ENCODE measurements at regions not wholly inside any gene's neighbourhood (a gene's known extent, or its start where the extent isn't known, plus 50 kb on each side); places are given as distances from the start of the nearest gene placed in this dataset.

DNA sequence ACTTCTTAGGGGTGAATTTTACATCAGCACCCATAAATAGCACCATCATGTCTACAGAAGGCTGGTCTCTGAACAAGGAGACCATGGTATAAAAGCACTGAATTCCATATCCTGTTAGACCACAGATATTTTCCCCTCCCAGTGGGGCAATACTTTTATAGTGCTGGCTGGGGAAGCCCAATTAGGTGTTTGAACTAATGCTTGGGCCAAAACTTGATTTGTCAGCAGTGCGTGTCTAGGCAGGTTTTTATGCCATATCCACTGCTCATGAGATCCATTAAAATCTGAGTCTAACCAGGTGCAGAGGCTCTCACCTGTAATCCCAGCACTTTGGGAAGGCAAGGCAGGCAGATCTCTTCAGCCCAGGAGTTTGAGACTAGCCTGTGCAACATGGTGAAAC, 623.0 kb downstream of the NPHP4 start:
- peaks cover 9% of the 10 kb centered on the region for H3K9me3 ChIP-seq (ENCODE audit: control insufficient read depth, low read length)
- 100% methylated on average over 1 of the region's 1 CpG; no CpG with 5 or more reads in 1 of the 2 experiments for WGBS, 2 experiments (ENCODE audit: insufficient coverage in 2 of 2)
- no peaks in the 10 kb centered on the region for H3K36me3 ChIP-seq (ENCODE audit: control insufficient read depth, insufficient read depth, low read length)

DNA sequence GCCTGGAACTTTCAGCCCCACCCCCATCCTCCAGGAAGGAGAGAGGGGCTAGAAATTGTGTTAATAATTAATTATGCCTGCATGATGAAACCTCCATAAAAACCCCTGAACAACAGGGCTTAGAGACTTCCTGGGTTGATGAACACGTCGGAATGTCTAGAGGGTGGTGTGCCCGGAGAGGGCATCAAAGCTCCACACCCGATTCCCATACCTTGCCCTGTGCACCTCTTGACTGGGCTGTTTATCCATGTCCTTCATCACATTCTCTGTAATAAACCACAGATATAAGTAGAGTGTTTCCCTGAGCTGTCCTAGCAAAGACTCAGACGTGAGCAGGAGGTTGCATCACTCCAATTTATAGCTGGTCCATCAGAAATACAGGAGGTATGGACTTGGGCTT, 624.0 kb downstream of the NPHP4 start:
- H3K27ac ChIP-seq (ENCODE audit: low read depth, low read length, severe bottlenecking) = no peak overlapping the region
- H3K4me3 ChIP-seq (ENCODE audit: extremely low read depth, insufficient read depth, low read length, poor library complexity, severe bottlenecking) = no peak overlapping the region
- WGBS, 2 experiments (ENCODE audit: insufficient coverage in 2 of 2) = 60 to 86% methylated on average over 1 to 4 of the region's 5 CpGs
- H3K36me3 ChIP-seq (ENCODE audit: control insufficient read depth, insufficient read depth, low read length) = no peaks in the 10 kb centered on the region
- peaks cover 3% of the 10 kb centered on the region for H3K4me1 ChIP-seq (ENCODE audit: control insufficient read depth, insufficient read depth, low read length, poor library complexity, severe bottlenecking)
- H3K9me3 ChIP-seq (ENCODE audit: control insufficient read depth, low read length) = peaks cover under 1% of the 10 kb centered on the region

More for the DNA sequence above, 623.0 kb downstream of the NPHP4 start:
- Histone ChIP-seq H3K27ac (ENCODE audit: low read depth, low read length, severe bottlenecking) (no peak overlapping the region), H3K4me3 (ENCODE audit: extremely low read depth, insufficient read depth, low read length, poor library complexity, severe bottlenecking) (no peak overlapping the region), H3K4me1 (ENCODE audit: control insufficient read depth, insufficient read depth, low read length, poor library complexity, severe bottlenecking) (peaks cover 3% of the 10 kb centered on the region)

- peaks cover 3% of the 10 kb centered on the region for H3K4me1 ChIP-seq (ENCODE audit: control insufficient read depth, insufficient read depth, low read length, poor library complexity, severe bottlenecking)
- no peak overlapping the region for H3K4me3 ChIP-seq (ENCODE audit: extremely low read depth, insufficient read depth, low read length, poor library complexity, severe bottlenecking)
Observed at GRCh38 chr1:5367306-5367705, 624.9 kb downstream of the NPHP4 start.

GRCh38 chr1:5365751-5366150, 626.5 kb downstream of the NPHP4 start:
- Histone ChIP-seq H3K4me3 (ENCODE audit: extremely low read depth, insufficient read depth, low read length, poor library complexity, severe bottlenecking) (no peak overlapping the region), H3K27ac (ENCODE audit: low read depth, low read length, severe bottlenecking) (no peak overlapping the region), H3K4me1 (ENCODE audit: control insufficient read depth, insufficient read depth, low read length, poor library complexity, severe bottlenecking) (peaks cover 3% of the 10 kb centered on the region), H3K36me3 (ENCODE audit: control insufficient read depth, insufficient read depth, low read length) (no peaks in the 10 kb centered on the region), H3K9me3 (ENCODE audit: control insufficient read depth, low read length) (no peaks in the 10 kb centered on the region)
- 69 to 75% methylated on average over 5 of the region's 5 CpGs for WGBS, 2 experiments (ENCODE audit: insufficient coverage in 2 of 2)

More at GRCh38 chr1:5367306-5367705, 624.9 kb downstream of the NPHP4 start:
- Histone ChIP-seq H3K9me3 (ENCODE audit: control insufficient read depth, low read length) (no peaks in the 10 kb centered on the region), H3K27ac (ENCODE audit: low read depth, low read length, severe bottlenecking) (no peak overlapping the region), H3K36me3 (ENCODE audit: control insufficient read depth, insufficient read depth, low read length) (no peaks in the 10 kb centered on the region)
- WGBS, 2 experiments (ENCODE audit: insufficient coverage in 2 of 2) = 85 to 91% methylated on average over 5 to 6 of the region's 6 CpGs

- Histone ChIP-seq H3K4me1 (ENCODE audit: control insufficient read depth, insufficient read depth, low read length, poor library complexity, severe bottlenecking) (no peaks in the 10 kb centered on the region), H3K9me3 (ENCODE audit: control insufficient read depth, low read length) (no peaks in the 10 kb centered on the region), H3K27ac (ENCODE audit: low read depth, low read length, severe bottlenecking) (no peak overlapping the region), H3K4me3 (ENCODE audit: extremely low read depth, insufficient read depth, low read length, poor library complexity, severe bottlenecking) (no peak overlapping the region), H3K36me3 (ENCODE audit: control insufficient read depth, insufficient read depth, low read length) (no peaks in the 10 kb centered on the region)
- WGBS, 2 experiments (ENCODE audit: insufficient coverage in 2 of 2) = 90 to 93% methylated on average over 5 to 6 of the region's 6 CpGs
Observed at GRCh38 chr1:5364591-5364990, 627.6 kb downstream of the NPHP4 start.

GRCh38 chr1:5354681-5355080, 637.5 kb downstream of the NPHP4 start:
- Histone ChIP-seq H3K4me3 (ENCODE audit: extremely low read depth, insufficient read depth, low read length, poor library complexity, severe bottlenecking) (no peak overlapping the region), H3K9me3 (ENCODE audit: control insufficient read depth, low read length) (peaks cover 11% of the 10 kb centered on the region), H3K27ac (ENCODE audit: low read depth, low read length, severe bottlenecking) (no peak overlapping the region), H3K4me1 (ENCODE audit: control insufficient read depth, insufficient read depth, low read length, poor library complexity, severe bottlenecking) (no peaks in the 10 kb centered on the region), H3K36me3 (ENCODE audit: control insufficient read depth, insufficient read depth, low read length) (no peaks in the 10 kb centered on the region)
- WGBS, 2 experiments (ENCODE audit: insufficient coverage in 2 of 2) = no CpG with 5 or more reads among the region's 3 CpGs

DNA sequence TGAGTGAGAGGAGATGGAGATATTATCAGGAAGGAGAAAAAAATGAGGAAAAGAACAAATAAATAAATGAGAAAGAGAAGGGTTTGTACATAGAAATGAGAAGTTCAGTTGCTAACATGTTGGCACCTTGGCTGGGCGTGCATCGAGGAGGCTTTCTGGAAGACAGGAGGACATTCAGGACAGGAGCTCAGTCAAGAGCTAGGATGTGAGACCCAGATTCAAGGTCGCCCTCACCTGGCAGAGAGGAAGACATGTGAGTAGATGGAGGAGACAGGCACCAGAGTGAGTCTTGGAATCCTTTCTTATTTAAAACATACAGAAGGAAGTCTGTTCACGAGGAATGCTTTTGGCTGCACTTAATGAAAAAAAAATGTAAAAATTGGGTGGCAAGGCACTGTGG, 640.9 kb downstream of the NPHP4 start:
- no peaks in the 10 kb centered on the region for H3K36me3 ChIP-seq (ENCODE audit: control insufficient read depth, insufficient read depth, low read length)
- no peak overlapping the region for H3K4me3 ChIP-seq (ENCODE audit: extremely low read depth, insufficient read depth, low read length, poor library complexity, severe bottlenecking)

DNA sequence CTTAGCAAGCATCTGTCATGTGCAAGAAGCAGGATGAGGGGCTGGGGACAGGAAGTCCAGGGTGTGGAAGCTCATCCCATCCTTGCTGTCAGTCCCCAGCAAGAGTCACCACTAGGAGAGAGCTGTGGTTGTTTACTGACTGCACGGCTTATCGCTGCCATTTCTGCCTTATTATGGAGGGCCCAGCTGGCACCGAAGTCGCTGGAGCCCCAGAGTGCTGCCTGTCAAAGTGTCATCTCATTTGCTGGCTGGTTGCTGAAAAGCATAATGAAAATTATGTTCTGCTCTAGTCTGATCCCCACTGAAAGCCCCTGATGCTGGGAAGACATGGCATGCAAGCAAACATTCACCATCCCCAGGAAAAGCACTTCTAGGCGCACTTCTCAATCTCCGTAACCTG, 642.7 kb downstream of the NPHP4 start:
- no peaks in the 10 kb centered on the region for H3K9me3 ChIP-seq (ENCODE audit: control insufficient read depth, low read length)
- no peak overlapping the region for H3K27ac ChIP-seq (ENCODE audit: low read depth, low read length, severe bottlenecking)
- 91 to 97% methylated on average over 6 of the region's 6 CpGs for WGBS, 2 experiments (ENCODE audit: insufficient coverage in 2 of 2)
- no peaks in the 10 kb centered on the region for H3K36me3 ChIP-seq (ENCODE audit: control insufficient read depth, insufficient read depth, low read length)
- H3K4me3 ChIP-seq (ENCODE audit: extremely low read depth, insufficient read depth, low read length, poor library complexity, severe bottlenecking) = no peak overlapping the region
- no peaks in the 10 kb centered on the region for H3K4me1 ChIP-seq (ENCODE audit: control insufficient read depth, insufficient read depth, low read length, poor library complexity, severe bottlenecking)

More for the DNA sequence above, 640.9 kb downstream of the NPHP4 start:
- Histone ChIP-seq H3K4me1 (ENCODE audit: control insufficient read depth, insufficient read depth, low read length, poor library complexity, severe bottlenecking) (no peaks in the 10 kb centered on the region), H3K27ac (ENCODE audit: low read depth, low read length, severe bottlenecking) (no peak overlapping the region), H3K9me3 (ENCODE audit: control insufficient read depth, low read length) (no peaks in the 10 kb centered on the region)
- 72 to 96% methylated on average over 2 to 4 of the region's 4 CpGs for WGBS, 2 experiments (ENCODE audit: insufficient coverage in 2 of 2)

GRCh38 chr1:5348732-5349465, 643.3 kb downstream of the NPHP4 start:
- 88 to 91% methylated on average over 9 to 11 of the region's 15 CpGs for WGBS, 2 experiments (ENCODE audit: insufficient coverage in 2 of 2)
- no peak overlapping the region for H3K27ac ChIP-seq (ENCODE audit: low read depth, low read length, severe bottlenecking)
- H3K4me3 ChIP-seq (ENCODE audit: extremely low read depth, insufficient read depth, low read length, poor library complexity, severe bottlenecking) = no peak overlapping the region

GRCh38 chr1:5347726-5348125, 644.5 kb downstream of the NPHP4 start:
- Histone ChIP-seq H3K36me3 (ENCODE audit: control insufficient read depth, insufficient read depth, low read length) (no peaks in the 10 kb centered on the region), H3K4me1 (ENCODE audit: control insufficient read depth, insufficient read depth, low read length, poor library complexity, severe bottlenecking) (no peaks in the 10 kb centered on the region), H3K4me3 (ENCODE audit: extremely low read depth, insufficient read depth, low read length, poor library complexity, severe bottlenecking) (no peak overlapping the region), H3K9me3 (ENCODE audit: control insufficient read depth, low read length) (no peaks in the 10 kb centered on the region), H3K27ac (ENCODE audit: low read depth, low read length, severe bottlenecking) (no peak overlapping the region)
- 78 to 89% methylated on average over 6 to 8 of the region's 8 CpGs for WGBS, 2 experiments (ENCODE audit: insufficient coverage in 2 of 2)

More at GRCh38 chr1:5348732-5349465, 643.3 kb downstream of the NPHP4 start:
- no peaks in the 10 kb centered on the region for H3K4me1 ChIP-seq (ENCODE audit: control insufficient read depth, insufficient read depth, low read length, poor library complexity, severe bottlenecking)
- H3K9me3 ChIP-seq (ENCODE audit: control insufficient read depth, low read length) = no peaks in the 10 kb centered on the region
- no peaks in the 10 kb centered on the region for H3K36me3 ChIP-seq (ENCODE audit: control insufficient read depth, insufficient read depth, low read length)

DNA sequence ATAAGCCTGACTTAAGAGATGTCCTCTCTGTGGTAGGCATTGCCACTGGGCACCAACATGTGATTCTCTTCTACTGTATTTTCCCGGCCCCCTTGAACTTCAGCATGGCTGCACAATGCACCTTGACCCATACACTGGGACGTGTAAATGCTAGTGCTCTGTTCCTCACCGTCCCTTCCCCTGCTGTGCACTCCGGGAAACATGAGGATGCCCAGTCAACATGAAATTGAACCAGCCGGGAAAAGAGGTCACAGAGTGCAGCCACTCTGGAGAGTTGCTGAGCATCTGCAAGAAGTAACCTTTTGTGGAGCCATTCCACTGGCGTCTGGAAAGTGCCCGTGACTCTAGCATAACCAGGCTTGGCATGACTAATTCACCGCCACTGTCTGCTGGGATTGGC, 646.7 kb downstream of the NPHP4 start:
- no peak overlapping the region for H3K27ac ChIP-seq (ENCODE audit: low read depth, low read length, severe bottlenecking)
- H3K9me3 ChIP-seq (ENCODE audit: control insufficient read depth, low read length) = no peaks in the 10 kb centered on the region
- no peaks in the 10 kb centered on the region for H3K36me3 ChIP-seq (ENCODE audit: control insufficient read depth, insufficient read depth, low read length)
- H3K4me3 ChIP-seq (ENCODE audit: extremely low read depth, insufficient read depth, low read length, poor library complexity, severe bottlenecking) = no peak overlapping the region
- no peaks in the 10 kb centered on the region for H3K4me1 ChIP-seq (ENCODE audit: control insufficient read depth, insufficient read depth, low read length, poor library complexity, severe bottlenecking)
- 90 to 91% methylated on average over 8 of the region's 8 CpGs for WGBS, 2 experiments (ENCODE audit: insufficient coverage in 2 of 2)

Data from mesodermal cell (in vitro differentiated cells).